HS-5 (cell line): ENCODE measurements at regions not wholly inside any gene's neighbourhood (a gene's known extent, or its start where the extent isn't known, plus 50 kb on each side); places are given as distances from the start of the nearest gene placed in this dataset.

ENCODE experiments used
- DNase-seq: peaks from one replicate; pipeline ENCODE4 v3.0.0-alpha.2; 2012; ENCODE audit warnings: low read depth

- no peak for DNase-seq
Measured at GRCh38 chr7:22586786-22587140, 86.8 kb upstream of the STEAP1B start.

- no peak for DNase-seq
Measured at GRCh38 chr7:22586101-22586785, 86.3 kb upstream of the STEAP1B start.

DNA sequence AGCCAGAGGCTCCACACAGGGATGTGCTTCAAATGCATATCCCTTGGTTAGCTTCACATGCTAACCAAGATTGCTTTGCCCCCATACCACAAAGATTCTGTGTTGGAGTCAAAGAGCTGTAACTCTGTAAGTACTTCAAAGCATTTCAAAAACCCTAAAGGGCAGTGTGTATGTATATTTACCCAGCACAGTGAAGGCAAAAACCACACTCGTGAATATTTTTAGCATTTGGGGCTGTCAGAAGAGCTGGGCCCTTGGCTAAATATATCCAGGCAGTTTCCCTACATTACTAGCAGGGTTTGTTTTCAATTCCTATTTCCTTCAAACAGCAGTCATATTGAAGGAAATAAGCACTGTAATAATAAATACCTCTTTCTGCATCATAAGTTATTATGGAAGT lies 84.2 kb upstream of the STEAP1B start:
- DNase-seq = no peak

DNA sequence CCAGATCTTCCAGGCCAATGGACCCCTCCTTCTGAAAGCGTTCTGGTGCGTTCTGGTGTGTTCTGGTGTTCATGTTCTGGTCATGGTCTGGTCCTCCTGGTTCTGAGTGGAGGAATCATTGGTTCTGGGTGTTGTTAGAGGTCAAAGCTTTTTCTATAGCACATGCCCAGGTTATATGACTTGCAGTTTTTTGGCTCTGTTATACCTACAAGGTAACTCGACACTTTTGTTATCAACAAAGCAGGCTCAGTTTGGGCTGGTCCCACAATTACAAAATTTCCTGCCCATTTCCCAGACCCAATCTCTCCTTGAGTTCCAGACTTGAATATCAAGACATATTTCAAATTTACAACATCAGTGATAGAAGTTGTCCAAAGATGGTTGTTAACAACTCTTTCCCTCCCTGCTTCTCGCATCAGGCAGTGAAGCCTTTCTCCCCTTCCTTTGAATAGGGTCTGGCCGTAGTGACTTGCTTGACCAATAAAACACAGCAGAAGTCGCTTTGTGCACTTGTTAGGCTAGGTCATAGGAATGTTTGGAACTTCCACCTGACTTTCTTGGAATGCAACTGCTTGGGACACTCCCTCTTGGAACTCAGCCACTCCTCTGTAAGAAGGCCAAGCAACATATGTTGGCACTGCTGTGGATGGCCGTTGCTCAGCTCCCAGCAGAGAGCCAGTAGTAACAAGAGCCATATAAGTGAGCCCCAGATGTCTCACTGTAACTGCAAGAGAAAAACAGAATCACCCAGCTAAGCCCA lies 83.1 kb upstream of the STEAP1B start:
- peak; percentile 95 for DNase-seq

DNA sequence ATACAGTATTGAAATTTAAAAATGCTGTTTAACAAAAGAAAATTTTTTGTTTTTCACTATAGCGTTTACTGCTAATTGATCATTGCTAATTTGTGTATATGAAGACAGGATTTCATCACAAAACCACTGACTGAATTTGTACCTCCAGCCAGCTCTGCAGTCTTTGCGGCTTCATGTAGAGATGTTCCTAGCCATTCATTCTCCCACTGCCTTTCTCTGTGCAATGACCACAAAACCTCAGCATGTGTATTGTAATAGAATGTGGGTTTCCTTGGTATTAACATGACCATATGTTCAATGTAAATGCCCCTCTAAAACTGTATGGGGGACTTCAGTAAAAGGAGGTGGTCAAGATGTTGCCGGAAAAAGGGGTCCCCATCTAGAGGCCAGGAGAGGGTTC lies 81.1 kb upstream of the STEAP1B start:
- DNase-seq = no peak

DNA sequence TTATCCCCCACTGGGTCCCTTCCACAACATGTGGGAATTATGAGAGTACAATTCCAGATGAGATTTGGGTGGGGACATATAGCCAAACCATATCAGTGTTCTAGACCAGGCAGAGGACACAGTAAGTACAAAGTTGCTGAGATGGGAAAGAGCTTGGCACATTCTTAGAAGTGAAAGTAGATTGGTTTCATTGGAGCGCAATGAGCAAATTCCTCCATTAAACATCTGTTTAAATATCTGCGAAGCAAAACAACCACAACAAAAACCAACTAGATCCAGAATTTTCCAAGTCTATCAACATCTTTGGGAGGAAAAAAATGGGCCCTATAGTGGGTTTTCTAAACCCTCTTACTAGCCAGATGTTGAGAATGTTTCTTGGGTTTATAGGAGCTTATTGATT lies 80.0 kb upstream of the STEAP1B start:
- no peak for DNase-seq

DNA sequence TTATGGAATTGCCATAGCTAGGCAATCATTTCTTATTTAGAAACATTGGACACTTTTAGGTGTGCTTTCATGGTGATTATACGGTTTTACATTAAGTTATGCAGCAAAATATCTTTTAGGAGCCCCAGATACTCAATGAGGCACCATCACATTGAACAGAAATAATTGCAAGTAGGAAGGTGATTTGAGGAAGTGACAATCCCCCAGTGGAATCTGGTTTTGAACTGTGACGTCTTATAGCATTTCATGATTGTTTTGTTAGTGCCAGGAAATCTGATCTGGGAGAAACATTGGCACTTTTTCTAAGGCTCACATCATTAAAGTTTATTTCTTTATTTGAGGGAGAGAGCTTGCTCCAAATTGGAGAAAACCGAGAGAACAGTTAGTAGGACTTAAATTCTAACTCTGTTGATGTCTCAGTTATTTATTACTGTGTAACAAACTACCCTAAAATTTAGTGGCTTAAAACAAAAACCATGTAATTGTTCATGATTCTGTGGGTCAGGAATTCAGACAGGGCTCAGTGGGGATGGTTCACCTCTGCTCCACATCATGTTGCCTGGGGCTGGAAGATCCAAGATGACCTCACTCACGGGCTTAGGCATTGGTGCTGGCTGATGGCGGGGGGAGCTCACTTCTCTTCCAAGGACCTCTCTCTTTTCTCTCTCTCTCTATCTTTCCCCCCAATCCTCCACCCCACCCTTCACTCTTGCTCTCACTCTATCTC lies 78.2 kb upstream of the STEAP1B start:
- peak; percentile 77 for DNase-seq

DNA sequence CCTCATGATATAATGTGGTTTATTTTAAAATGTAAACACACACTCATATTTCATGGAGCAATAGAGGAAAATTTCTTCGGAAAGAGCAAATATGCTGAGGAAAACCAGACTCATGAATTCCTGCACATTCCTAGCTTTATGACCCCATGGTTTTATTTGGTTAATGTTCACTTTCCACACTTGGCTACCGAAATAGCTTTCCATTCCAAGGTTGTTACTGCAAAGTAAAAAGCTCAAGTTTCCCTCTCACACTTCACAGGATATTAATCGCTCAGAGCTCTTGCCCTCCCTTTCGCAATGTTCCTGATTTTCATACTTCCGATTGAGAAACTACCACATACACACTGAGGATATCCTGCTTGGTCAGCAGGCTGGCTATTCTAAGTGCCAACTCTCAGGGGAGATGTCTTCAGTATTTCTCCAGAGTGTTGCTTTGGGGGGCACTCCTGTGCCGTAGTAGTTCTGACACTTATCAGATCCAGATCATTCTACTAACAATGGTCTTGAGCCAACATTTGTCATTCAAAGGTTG lies 77.5 kb upstream of the STEAP1B start:
- DNase-seq = peak; percentile 100

DNA sequence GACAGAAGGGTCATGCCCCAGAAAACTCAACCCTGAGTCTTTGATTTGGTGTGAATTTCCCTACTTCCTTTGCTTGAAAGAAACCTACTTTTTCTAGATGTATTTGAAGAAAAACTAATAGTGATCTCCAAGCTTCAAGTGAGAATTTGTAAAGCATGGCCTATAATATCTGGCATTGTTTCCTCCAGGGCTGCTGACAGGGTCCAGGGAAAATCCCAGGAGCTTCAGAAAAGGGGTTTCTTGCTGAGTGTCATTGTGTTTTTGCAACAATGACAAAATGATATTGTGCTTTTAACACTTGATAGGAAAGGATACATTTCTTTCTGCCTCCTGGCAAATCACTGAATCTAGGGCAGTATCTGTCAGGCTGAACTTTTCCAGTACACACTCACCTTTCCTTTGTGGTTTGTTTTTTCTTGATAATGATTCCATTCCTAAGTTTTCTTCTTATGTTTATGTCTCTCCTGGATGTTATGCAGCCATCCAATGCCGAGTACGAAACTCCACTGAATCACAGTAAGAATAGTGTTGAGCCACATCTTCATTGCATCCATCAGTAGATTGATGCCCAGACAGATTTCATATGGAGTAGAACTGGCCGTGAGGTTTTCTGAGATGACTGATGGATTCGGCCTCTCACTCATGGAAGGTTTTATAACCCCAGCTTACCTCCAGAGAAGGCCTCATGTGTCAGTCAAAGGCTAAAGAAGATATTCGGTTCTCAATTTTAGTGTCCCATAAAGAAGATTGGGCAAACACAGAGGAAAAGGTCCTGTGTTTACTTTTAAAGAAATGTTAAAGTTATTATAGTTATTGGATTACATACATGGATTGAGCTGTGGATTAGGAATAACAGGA lies 76.9 kb upstream of the STEAP1B start:
- DNase-seq = no peak

DNA sequence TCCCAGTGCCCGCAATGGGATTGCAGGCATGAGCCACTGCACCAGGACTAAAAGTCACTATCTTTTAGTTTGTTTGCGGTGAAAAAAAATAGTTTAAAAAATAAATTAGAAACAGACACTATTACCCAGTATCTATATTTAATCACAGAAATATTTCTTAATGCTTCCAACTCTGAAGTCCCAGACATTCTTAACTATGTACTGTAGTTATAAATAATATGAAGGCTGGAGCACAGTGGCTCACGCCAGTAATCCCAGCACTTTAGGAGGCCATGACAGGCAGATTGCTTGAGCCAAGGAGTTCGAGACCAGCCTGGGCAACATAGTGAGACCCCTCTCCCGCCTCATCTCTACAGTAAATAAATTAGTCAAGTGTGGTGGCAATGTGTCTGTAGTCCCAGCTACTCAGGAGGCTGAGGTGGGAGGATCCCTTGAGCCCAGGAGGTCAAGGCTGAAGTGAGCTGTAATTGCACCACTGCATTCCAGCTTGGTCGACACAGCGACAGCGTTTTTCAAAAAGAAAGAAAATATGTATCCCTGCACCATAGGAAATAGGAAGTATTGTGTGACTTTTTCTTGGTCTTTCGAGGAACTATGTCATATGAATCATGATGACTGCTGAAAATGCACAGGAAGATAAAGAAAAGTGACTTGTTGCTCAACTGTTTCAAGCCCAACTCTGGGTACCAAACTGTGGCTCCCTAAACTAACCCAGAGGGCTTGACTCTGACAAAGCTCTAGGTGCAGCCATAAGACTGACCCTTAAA lies 74.9 kb upstream of the STEAP1B start:
- no peak for DNase-seq

- DNase-seq = peak; percentile 80
Measured at GRCh38 chr7:22572937-22573336, 72.9 kb upstream of the STEAP1B start.

- DNase-seq = no peak
Measured at GRCh38 chr7:22572292-22572691, 72.3 kb upstream of the STEAP1B start.

DNA sequence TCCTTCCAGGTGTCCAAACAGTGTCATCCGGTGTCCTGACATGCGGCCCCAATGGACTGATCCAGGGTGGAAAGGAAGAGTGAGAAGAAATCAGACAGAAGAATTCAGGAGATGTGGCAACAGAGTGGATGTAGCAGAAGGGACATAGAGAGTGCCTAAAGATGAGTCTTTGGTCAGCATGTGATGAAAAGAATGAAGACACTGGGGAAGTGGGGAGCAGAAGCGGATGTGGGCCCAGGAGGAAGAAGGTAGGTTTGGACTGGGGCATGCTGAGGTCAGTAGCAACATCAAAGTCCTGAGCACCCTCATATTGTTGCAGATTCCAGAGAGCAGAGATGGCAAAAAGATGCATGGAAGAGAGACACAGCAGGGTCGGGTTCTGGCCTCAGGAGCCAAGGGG lies 71.8 kb upstream of the STEAP1B start:
- DNase-seq = no peak

DNA sequence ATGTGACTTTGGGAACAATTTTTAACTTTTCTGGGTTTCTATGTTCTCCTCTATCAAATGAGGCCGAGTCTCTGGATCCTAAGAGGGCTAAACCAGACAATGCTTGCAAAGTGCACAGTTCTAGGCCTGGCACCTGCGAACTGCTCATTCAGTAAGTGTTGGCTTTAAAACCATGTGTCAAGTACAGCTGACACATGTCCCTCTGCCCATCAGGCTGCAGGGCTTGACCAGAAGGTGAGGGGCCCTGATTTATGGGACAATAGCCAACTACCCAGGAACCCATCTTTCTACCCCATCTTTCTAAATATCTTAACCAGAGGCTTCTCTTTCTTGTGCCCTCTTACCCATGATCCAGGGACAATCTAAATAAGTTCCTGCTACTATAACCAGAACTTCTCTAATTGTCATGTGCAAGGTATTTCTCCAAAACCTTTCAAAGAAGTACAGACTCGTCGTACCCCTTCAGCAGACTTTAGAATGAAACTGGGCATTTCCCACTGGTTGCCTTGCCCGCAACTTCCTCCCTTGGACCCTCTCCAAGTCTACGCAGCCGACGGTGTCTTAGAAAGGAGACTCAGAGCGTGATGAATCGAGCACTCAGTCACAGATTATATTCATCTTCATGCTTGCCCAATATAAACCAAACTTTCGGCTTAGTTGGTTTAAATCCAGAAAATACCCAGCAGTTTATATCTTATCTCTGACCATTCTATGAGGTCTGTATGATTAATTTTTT lies 69.8 kb upstream of the STEAP1B start:
- DNase-seq = no peak

DNA sequence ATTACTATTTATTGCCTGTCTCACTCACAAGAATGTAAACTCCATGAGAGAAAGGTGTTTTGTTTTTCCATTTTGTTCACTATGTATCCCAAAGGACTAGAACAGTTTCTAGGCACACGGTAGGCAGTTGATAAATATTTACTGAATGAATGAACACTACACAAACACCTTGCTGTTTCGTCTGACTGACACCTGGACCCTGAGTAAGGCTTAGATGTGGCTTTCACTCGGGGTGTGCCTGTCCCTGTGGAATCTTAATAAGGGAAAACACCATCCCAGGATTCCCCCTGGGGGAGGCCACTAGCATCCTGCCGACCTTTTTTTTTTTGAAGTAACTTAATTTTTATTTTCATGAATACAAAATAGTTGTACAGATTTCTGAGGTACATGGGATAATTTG lies 66.6 kb upstream of the STEAP1B start:
- DNase-seq = no peak

DNA sequence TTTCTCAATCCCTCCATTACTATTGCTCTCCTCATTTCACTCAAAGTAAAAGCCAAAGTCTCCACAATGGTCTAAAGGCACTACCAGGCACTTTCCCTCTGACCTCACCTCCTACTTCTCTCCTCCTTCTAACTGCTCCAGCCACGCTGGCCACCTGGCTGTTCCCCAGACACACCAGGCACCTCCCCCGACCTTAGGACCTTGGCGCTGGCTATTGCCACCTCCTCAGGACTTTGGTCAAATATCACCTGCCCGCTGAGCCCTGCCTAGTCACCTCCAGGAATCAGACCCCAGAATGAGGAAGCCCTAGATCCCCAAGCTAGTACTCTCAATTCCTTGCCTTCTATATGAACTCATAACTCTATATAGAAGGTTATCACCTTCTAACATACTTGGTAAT lies 66.2 kb upstream of the STEAP1B start:
- DNase-seq = no peak

DNA sequence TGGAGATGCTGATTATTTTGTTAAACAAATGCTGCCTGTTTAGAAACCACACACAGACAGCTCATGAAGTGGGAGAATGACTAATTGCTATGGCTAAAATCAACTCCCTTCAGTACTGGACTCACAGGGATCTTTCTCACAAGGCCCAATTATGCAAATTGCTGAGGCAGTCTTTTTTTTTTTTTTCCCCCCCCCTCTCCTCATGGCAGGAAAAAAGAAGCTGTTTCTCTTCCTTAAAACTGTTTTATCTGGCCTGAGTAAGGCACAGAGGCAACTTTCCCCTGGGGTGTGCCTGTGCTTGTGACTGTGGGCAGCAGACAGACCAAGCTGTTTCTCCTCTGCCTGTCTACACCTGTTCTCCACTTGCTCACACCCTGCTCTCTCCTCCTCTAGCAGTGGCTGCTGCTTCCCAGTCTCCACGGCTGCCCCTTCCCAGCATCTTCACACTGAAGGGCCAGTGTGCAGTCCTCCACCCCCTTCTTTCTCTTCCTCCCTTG lies 65.4 kb upstream of the STEAP1B start:
- peak; percentile 65 for DNase-seq

DNA sequence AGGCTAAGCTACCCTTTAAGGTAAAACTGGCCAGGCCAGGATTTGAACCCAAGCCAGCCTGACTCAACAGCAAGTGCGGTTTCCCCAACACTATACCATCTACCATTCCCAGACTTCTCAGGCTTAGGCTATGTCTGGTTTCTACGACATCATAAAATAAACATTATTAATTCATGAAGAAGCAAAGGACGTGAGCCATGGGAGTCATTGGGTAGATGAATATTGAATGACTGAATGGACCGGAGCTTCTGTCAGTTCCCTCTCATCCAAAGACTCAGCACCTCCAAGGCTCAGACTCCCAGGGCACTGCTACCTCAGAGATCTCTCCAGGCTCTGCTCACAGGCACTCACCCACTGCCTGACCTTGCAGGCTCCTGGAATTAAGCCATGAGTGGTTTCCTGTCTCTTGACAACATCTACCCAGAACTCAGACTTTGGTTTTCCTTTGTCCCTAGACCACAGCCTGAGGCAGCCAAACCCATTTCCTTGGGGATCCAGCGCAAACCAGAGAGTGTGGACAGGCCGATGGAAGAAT lies 64.6 kb upstream of the STEAP1B start:
- peak; percentile 73 for DNase-seq

DNA sequence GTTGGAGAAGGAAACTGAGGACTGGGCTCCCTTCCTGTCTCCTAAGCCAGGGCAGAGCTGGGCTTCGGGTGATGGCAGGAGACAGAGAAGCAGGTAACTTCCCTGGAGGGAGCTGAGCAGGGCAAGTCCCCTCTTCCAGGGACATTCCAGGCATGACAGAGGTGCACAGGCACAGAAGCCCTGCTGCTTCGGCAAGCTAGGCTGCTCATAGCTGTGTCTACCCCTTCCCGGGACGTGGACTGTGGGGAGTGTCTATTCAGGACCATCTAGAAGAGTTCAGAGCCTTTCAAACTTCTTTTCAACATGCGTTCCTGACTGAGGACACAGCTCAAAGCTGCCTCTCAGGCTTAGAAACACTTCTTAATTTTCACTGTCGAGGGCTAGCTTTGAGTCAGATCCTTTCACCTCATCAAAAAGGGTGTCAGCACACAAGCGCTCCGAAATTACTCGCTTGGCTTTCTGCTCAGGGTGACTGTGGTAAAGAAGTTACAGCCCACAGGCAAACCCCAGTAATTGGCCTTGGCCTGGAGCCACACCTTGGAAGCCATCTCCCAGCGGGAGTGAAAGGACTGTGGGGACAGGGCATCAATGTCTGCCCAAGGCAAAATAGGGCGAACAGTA lies 63.7 kb upstream of the STEAP1B start:
- DNase-seq = no peak
